ENCODE measurements at regions not wholly inside any gene's neighbourhood (a gene's known extent, or its start where the extent isn't known, plus 50 kb on each side); places are given as distances from the start of the nearest gene placed in this dataset.
"Not testable (repeated sequence)": the region's sequence is repeated elsewhere in the genome, so short reads cannot be mapped to it uniquely, and the experiment has no call there.

- not testable (repeated sequence) for TF ChIP-seq POLR2A (IDR thresholded peaks at IDR 0.05; ENCODE audit: extremely low read depth, insufficient read length); CTCF (IDR thresholded peaks at IDR 0.05; ENCODE audit: low read depth, low read length); MAX (IDR thresholded peaks at IDR 0.05; ENCODE audit: low read depth, low read length); MYC (IDR thresholded peaks at IDR 0.05; ENCODE audit: low read depth, low read length)
Measured at GRCh38 chr5:120147911-120148310, 316.2 kb upstream of the PRR16 start.

Measured in NB4 (cell line).